T-helper 22 cell (primary cell): ENCODE measurements at regions not wholly inside any gene's neighbourhood (a gene's known extent, or its start where the extent isn't known, plus 50 kb on each side); places are given as distances from the start of the nearest gene placed in this dataset.

Experiments
- DNase-seq: peaks from one replicate; pipeline ENCODE4 v3.0.0-alpha.2; 2020; ENCODE audit warnings: low read depth

DNA sequence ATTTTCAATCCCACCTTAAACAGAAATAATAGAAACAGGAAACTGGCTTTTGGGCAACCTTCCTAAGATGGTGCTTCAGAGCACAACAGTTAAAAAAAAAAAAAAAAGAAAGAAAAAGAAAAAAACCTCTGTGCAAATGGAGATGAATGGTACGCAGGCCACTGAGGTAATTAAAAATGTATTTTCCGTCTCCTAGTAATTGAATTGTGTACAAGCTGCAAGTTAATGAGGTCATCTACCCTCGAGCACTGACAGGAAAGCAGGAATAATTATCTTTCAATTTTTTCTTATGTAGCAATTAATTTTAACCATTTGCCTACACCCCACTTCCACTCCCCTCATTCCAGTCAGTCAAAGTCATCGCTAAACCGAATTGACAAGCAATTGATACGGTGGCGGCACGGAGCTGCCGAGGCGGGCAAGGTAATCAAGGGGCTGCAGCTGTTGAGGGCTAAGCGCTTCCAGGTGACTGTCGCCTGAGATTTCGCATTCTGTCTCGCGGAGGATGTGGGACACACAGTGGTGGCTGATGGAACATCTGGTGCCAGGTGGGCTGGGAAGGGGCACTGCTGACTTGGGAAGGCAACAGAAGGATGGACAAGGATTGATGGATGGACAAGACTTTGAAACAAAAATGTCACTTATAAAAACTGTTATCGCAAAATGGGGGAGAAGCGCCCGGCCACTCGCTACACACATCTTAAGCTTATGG lies 109.4 kb downstream of the RCN1 start:
- DNase-seq: no peak

DNA sequence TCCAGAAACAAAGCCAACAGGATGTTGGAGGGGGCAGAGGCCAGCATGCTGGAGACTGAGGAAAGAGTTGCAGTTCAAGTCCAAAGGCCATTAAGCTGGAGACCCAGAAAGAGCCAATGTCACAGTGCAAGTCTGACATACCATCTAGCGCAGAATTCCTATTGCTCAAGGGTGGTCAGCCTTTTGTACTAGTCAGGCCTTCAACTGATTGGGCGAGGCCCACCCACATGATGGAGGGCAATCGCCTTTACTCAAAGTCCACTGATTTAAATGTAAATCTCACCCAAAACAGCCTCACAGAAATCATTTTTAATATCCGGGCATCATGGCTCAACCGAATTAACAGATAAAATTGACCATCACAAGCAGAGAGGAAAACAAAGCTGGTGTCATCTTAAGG lies 113.9 kb downstream of the RCN1 start:
- DNase-seq: no peak

DNA sequence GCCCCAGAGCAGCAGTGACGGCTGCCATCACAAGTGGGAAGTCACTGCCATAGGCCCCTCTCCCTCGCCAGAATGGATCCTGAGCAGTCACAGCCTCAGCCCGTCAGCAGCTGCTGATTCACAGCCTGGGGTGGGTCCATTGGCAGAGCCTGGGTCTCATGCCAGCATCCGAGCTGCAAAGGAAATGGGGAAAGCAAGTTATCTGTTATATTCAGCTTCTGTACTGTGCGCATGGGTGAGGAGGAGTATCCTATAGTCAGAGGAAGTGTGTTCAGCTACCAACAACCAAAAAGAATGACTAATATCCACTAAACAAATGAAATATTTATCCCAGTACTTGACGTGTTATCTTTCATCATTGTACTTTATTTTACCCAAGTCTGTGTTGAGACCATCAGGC lies 119.7 kb downstream of the RCN1 start:
- DNase-seq: no peak

DNA sequence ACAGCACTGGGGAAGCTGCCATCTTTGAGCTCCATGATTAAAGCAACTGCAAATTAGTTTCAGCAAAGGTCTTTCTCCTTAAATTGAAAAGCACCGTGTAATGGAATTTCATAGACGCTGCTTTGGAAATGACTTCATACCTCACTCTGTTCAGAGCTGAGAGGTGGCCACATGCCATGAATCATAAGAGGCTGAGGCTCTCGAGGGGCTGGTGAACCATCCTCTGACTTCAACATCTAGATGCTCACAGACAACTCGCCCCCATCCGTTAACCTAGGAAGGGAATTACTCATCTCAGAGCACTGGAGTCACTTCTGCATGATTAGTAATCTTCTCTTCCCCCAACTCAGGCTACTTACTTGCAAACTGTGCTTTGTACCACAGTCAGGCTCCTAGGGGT lies 122.3 kb downstream of the RCN1 start:
- no peak for DNase-seq

DNA sequence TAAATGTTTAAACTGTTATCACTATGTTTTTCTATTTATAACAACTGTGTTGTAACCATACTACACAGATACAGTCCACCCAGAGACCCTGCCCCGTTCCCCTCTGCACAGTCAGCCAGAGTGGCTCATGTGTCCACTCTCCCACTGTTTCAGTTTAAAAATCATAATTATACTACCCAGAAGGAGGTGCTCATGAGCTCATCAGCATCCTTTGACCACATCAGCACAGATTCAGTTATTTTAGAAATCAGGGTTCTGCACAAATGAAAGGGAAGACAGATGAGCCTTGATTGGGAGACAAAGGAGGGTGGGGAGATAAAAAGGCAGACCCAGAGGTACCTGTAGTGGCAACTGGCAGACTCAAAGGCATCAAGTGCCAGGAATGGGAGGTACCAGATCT lies 124.3 kb downstream of the RCN1 start:
- DNase-seq: no peak

DNA sequence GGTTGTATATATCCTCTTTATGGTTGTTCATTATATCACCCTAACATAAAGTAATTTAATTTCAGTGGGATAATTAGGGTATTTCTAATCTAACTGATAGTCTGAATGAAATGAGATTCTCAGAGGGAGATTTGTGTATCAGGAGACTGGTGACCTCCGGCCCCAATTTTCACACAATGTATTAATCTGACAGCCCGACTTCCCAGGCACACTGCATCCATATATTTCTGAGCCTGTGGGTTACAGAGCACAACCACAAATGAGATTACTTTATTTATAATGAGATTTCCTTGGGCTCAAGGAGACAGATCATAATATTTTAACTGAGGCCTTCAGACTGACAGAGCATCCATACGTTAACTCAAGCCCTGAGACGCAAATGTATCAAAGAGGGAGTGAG lies 125.9 kb downstream of the RCN1 start:
- no peak for DNase-seq

DNA sequence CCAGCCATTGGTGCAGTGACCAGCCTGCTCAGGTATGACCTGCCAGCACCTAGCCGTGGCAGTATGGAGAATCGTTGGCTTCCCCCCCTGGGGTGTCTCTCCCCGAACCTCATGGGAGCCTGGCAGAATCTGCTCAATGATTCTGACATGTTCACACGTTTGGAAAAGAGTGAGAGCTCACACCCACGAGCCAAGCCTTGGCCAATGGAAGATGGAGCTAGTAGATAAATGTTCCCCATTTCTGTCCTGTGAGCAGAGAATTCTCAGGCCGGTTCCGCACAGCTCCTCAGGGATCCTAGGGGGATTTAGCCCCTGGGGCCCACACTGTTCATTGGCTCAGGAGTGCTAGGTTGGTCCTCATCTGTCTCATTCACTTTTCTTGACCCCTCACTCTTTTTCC lies 128.4 kb downstream of the RCN1 start:
- no peak for DNase-seq

DNA sequence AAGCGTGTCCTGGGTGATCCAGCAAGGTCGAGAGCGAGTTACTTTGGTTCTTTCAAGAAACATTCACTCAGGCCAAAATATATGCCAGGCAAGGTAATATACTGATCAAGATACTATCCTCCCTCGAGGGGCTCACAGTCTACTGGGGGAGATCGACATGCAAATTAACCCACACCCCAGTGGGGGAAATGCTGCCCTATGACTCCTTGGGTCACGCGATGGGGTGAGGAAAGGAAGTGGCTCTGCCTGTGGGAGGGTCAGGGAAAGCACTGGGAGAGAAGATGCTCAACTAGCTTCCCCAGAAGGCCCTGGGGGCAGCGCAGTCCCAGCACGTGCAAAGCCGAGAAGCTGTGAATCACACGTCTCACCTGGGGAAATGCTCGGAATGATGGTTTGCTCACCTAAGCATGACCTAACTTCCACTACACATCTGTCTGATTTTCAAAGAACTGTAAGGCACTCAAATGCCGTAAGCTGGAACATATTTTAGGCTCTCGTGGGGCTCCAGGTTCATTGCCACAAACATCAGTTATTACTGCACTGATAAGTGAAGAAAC lies 130.7 kb downstream of the RCN1 start:
- no peak for DNase-seq

DNA sequence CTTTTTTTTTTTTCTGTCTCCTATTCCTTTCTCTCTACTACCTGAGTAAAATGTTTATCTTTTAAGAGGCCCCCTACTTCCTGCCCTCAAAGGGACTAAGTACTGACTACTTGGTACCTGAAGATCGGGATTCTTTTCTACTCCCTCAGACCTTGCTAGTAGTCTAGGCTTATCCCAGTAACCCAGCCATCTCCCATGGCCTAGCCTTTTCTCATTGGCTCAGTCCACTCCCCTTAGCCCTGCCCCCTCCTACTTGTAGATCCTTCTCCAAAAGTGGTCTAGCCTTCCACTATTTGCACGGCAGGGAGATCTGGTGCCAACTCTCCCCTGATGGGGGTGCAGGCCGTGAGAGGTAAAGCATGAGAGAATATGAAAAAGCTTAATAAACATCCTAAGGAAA lies 133.7 kb downstream of the RCN1 start:
- no peak for DNase-seq

DNA sequence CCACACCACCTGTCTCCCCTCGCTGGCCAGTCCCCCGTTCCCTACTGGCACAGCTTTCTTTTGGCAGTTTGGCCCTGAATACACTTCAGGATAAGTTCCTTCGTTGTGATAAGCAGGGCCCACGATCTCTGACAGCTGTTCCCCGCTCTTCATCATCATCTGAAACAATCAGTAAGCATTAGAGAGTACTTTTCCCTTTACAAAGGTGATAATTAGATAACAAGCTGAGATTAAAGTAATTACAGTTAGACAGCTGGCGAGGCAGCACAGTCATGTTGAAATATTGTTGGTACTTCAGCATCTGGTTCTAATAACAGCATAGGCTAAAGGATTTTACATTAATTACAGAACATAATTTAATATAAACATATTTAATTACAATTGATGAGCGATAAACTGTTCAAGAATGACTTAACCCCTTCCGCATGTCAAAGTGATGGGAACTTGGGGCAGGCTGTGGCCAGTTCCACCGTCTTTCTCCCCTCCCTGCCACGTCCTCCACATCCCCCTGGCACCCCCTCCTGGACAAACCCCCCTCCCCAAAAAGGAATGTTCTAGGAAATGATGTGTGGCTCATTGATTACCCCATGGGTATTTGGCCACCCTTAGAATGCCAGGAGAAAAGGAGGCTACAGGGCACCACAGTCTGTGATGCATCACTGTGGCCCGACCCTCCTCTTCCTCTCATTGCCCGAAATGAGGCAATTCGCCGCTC lies 134.9 kb downstream of the RCN1 start:
- DNase-seq: no peak

DNA sequence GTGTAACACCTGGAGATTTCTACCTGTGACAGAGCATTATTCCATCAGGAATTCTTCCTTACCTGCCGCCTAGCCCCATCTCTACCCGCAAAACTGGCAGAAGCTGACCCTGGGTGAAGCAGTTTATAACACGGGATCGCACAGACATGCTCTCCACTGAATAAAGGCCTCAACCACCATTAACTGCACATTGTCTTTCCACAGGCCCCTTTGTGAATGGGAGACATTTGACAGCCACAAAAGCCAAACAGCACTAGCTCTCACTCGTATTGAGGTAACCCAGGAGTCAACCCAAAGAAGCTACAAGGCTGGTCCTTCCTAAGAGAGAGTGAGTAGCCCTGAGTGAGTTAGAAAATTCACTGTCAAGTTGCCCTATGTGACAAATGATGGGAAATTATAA lies 135.6 kb downstream of the RCN1 start:
- DNase-seq: no peak

DNA sequence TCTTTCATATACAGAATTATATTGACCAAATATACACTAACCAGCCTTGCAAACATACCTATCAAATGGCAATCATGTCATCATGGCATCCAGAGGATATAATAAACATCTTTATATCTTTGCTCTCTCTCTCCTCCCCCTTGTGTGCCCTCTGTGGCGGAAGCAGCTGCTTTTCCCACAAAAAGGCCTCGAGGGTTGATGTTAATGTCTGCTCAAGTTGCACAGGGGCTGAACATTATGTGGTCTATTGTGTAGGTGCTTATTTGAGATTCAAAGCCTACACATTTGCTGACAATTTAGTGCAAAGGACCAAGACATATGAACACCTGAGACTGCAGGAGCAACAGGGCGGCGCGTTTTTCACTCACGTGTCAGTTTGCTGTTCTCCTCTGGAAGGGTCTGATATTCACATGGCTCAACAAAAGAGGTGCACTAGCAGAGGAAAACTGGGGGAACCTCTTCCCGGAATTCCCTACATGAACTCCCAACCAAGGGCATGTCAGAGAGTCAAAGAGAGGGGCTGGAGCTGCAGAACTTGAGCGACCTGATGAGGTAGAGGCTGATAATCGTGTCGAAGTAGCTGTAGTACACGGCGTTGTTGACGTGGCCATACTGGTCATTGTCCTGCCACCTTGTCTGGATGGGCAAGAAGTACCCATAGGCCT lies 138.8 kb downstream of the RCN1 start:
- no peak for DNase-seq

DNA sequence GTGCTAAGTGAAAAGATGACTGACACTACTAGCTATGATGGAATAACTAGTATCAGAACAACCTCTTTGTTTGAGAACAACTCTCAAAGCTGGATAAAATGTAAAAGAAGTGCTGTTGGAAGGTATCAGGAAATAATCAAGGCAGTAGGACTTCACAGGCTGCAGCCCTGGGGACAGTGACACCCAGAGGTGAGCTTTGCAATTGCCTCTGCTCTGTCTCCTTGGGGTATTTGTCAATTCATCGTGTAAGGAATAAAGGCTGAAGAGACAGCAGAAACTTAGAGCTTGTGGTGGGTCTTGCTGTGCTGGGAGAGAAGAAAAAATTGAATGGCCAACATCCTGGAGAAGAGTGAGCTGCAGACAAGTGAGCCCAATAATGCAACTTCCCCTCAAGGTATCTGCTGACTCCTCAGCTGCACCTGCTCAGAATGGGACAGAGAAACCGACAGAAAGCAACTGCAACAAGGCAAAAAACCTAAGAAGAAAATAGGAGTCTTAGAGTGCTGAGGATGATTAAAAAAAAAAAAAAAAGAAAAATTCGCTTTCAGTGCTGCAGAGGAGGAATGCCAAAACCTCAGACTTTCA lies 141.1 kb downstream of the RCN1 start:
- no peak for DNase-seq

DNA sequence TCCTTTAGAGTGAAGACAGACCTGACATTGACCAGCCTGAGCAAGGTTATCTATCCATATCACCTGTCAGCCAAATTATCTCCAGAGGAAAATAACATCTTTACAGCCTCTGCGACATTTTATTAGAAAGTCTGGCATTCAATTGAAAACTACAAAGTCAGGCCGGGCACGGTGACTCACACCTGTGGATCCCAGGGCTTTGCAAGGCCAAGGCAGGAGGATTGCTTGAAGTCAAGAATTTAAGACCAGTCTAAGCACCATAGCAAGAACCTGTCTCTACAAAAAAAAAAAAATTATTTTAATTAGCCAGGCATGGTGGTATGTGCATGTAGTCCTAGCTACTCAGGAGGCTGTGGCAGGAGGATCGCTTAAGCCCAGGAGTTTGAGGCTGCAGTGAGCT lies 141.6 kb downstream of the RCN1 start:
- DNase-seq: no peak

DNA sequence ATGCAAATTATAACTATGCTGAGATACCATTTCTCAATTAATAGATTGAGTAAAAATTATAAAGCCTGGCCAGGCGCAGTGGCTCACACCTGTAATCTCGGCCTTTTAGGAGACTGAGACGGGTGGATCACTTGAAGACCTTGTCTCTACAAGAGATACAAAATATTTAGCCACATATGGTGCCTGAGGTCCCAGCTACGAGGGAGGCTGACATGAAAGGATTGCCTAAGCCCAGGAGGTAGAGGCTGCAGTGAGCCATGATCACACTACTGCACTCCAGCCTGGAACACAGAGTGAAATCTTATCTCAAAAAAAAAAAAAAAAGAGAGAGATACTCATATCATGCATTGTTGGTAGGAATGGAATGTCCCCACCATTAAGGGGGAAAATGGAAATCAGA lies 142.4 kb downstream of the RCN1 start:
- no peak for DNase-seq

DNA sequence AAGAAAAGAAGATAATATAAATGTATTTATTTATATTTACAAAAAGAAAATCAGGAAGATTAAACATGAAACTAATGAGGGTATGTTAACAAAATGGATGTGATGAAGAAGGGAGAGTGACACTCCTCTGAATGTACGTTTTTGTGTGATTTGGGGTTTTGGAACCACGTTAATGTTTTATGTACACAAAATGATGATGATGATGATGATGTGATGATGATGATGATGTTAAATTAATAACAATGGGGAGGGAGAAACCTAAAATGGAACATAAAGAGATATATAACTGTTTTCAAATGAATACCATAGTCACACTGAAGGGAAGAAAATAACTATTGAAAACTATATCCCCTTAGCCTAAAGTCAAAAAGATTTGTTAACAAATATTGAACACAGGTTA lies 143.1 kb downstream of the RCN1 start:
- DNase-seq: no peak

DNA sequence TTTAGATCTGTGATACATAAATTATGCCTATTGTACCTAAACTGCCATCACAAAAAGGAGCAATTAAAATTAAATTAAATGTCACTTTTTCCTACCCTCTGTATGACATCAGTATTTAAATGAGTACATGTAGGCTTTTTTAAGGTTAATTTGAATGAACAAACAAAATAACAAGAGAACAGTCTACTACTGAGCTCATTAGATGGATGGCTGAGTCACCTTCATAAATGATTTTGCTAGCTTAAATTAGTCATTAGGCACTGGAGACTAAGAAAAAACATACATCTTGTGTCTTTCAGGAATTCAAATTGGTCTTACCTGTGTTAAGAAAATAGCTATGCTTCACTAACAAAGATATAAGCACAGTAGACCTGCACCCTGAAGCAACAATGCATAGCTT lies 153.6 kb downstream of the RCN1 start:
- DNase-seq: no peak

DNA sequence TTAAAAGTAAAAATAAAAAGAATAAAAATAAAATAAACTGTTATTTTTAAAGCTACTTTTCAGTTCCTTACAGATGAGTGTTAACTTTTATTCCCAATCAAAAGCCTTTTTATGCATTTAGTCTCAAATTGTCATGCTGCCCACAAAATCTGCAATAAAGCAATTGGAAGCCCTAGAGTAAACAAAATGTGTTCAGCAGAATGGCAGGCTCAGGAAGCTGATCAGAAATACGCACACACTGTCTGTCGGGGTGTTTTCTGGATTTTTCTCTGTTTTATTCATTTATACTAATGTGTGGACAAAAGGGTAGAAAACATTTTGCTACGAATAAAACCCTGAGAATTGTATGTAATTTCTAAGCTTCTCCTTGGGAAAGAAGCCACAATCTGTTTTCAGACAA lies 162.8 kb downstream of the RCN1 start:
- DNase-seq: no peak

DNA sequence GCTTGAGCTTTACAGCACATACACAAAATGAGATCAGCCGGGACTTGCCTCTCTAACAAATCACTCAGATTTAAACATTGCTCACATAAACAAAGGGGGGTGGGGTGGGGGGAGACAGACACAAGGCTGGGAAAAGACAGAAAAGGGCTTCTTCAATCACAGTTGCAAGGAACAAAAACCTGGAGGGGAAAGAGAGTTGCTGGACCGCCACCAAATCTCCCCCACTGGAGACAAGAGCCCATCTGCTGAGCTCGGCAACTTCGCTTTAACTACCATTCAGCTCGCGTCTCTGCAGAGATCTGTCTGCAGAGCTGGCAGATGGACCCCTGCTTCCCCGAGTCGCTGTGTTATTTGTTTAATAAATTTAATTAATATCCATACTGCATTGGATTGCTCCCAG lies 165.0 kb downstream of the RCN1 start:
- DNase-seq: no peak

DNA sequence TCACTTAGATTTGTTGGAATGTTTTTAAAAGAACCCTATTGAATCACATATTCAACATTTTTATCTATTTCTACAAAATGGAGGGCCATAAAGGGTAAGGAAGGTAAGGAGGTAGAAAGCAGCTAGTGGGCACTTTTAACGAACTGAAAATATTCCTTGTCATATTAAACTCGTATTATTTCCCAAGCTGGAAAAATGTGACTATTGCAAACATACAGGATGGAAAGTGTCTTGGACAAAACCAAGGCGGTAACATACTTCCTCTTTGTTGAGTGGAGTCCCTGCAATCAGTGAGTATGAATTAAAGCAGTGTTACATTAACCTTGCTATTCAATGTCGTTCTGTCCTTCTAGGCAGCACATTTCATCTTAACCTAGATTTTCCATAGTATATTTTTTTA lies 165.6 kb downstream of the RCN1 start:
- no peak for DNase-seq

DNA sequence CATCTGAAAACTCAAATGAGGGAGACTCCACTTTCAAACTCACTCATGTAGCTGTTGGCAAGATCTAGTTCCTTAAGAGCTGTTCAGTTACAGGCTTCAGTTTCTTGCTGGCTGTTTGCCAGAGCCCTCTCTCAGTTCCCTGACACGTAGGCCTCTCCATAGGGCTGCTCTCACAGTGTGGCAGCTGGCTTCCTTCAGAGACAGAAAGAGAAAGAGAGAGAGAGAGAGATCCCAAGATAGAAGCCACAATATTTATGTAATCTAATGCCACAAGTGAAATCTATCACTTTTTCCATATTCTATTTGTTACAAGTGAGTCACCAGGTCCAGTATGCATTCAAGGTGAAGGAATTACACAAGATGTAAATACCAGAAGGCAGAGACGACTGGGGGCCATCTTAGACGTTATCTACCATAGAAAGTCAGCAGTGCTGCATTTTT lies 168.8 kb downstream of the RCN1 start:
- no peak for DNase-seq

DNA sequence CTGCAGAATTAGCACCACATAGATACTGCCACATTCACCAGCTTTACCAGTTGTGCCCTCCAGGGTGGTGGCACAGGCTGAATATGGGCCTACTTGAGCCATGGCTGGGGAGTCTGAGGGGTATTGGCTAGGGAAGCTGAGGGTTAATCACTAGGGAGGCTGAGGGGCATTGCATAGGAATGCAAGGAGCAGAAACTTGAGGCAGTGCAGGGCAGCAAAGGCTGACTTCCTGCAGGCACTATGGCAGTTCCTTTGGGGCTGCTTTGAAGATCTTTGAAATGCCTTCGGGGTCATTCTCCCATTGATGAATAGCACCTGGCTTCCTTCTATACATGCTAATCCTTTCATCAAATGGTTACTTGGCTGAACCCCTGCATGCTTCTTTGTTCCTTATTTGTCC lies 171.5 kb downstream of the RCN1 start:
- no peak for DNase-seq

DNA sequence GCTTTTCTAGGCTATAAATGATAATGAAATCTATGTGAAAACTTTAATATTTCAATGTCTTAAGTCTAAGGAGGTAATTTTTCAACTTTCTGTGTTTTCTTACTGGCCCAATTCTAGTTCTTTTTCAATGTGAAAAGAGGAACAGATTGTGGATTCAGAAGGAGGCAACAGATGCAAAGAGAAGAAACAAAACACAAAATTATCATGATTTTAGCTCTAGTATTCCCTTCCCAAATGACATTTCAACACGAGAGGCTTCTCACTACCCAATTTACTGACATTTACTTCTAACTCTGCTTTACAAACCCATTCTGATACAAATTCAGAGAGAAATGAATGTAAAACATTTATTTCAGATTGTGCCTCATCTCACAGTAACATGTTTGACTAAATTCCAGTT lies 169.4 kb downstream of the WT1 start:
- DNase-seq: no peak
